DMS114 treated with DMSO at 0.1 percent for 48 hours (cell line): ENCODE measurements at regions not wholly inside any gene's neighbourhood (a gene's known extent, or its start where the extent isn't known, plus 50 kb on each side); places are given as distances from the start of the nearest gene placed in this dataset.

ENCODE experiments used
- DNase-seq: peaks from one replicate; lab custom pipeline; 2025; ENCODE audit not compliant: unreplicated experiment; lab: John Stamatoyannopoulos, UW

DNA sequence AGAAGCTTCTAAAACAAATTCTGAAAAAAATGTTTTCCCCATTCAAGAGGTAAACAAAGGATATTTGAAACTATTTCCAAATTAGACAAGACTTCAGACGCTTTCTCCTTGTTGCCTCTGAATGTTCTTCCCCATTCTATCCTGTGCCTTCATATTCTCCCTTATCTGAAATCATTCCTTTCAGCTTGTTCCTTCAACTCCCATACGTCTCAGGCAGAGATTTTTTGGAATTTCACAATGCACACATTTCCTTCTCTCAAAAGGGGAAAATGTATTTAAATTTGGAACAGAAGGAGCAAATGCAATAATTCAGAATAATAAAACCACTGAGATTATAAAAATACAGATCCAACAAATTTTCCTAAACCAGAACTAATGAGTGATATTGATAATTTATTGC is 198.7 kb upstream of the IVNS1ABP start:
- DNase-seq = no peak

DNA sequence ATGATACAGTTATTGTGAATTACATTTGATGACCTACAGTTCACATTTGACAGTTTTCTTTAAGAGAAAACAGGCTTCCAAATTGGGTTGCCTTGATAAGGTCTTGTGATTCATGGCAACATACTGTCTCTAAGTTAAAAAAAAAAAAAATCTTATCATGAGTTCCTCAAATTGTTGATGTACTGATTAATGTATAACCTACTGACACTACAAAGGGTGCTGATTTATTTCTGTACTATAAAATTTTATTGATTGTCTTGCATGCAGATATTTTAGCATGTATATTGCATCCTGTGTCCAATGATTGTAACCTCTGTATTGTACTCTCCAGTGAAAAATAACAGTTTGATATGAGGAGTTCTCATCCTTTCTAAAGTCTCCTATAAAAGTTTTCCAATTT is 197.3 kb upstream of the IVNS1ABP start:
- DNase-seq = no peak

GRCh38 chr1:185512442-185512841 is 195.4 kb upstream of the IVNS1ABP start:
- no peak for DNase-seq

DNA sequence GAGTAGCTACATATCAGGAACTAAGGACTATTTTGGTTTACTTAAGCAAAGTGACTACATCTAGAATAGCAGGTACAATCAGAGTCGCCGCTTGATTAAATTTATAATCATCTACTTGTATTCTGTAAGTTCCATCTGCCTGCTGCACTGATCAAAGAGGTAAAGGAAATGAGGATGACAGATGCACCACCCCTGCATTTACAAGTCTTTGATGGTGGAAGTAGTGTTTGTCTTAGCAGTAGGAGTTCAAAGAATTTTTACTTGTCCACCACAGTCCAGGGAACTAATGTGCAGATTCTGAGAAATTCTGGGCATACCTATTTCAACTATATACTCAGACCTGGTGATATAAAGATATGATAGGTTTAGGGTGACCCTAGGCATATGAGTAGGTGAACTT is 184.1 kb upstream of the IVNS1ABP start:
- no peak for DNase-seq

DNA sequence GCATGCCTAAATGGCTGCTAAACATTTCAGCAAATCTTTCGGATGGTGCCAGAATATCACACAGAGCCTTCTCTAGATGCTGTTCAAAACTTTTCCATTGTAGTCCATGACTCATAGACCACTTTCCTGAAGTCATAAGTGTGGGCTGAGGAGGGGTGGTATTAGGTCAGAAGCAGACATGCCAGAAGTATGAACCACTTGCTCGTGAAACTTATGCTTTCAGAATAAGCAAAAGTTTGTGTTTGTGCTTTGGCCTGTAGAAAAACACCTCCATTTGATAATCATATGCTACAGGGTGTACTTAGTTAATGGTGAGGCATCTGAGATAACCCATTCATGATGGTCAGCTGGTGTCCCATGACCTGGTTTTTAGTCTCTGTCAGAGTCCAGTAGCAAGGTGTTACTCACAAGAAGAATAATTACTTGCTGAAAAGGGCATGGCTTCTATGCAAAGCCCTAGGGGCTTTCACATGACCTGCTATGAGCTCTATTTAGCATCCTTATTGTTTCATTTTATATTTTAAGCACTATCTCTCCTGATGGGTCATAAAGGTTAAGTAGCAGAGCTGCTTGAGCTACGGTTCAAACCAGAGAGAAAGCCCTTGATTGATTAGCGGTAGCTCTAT is 183.1 kb upstream of the IVNS1ABP start:
- no peak for DNase-seq

DNA sequence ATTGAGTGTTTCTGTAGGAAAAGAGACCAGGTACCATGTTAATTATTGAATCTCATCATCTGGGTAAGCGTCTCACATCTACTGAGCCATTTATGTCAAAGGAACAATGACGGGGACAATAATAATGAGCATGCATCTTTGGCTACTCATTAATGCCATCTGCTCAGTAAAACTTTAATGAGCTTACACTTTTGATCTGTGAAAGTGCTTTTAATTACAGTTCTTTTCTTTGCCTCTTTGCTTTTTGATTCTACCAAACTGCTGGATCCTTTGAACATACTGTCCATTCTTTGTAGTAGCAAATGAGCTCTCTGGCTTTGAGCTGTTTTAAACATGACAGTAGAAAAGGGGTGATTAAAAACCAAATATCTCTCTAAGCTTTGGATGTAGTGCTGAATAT is 181.2 kb upstream of the IVNS1ABP start:
- no peak for DNase-seq

GRCh38 chr1:185497177-185497576 is 180.1 kb upstream of the IVNS1ABP start:
- no peak for DNase-seq

DNA sequence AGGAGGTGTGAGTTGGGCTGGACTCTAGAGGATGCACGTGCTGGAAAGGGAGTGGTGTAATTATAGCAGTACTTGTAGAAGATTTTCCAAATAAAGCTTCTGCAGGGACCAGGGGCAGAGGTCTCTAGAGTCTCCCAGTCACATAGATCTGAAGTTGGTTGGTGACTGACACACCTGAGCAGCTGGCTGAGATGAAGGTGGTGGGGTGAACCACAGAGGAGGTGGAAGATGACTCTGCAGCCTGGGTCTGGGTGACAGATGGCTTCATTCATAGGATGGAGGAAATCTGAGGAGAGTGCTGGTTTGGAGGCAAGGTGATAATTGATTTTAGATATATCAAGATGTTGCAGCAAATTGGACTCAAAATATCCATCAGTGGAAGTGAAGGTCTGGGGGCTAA is 178.9 kb upstream of the IVNS1ABP start:
- no peak for DNase-seq

DNA sequence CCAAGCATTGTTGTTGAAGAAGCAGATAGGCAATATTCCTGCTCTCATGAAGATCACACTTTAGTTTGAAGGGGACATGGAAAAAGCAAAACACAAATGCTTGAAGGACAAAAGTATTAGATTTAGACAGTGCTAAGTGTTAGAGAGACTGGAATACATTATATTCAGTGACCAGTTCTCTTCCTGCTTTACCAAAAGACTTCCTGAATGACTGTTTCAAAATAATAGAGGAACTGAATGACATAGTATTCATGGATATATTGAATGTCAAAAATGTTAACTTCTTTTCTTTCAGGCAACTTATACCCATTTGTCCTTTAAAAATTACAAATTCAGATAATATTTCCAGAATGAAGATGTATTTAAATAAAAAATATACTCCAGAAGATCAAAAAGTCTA is 178.0 kb upstream of the IVNS1ABP start:
- no peak for DNase-seq

- no peak for DNase-seq
Observed at GRCh38 chr1:185492089-185492825, 175.2 kb upstream of the IVNS1ABP start.

- no peak for DNase-seq
Observed at GRCh38 chr1:185491604-185492003, 174.6 kb upstream of the IVNS1ABP start.

DNA sequence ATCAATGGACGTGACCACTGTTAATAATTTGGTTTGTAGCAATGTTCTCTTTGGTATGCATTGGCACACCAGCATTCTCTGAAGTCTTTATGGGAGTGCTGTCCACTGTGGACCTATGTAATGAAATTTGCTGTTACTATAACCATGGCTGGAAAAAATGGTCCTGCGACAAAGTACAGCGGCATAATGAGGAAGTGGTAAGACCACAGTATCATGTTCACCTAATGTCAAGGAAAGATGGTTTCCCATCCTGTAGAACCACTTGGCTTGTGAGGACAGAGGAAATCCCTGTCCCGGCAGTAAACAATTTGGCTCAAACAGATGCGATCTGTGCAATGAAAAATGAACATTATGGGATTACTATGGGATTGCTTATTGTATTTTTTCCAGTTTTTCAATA is 173.9 kb upstream of the IVNS1ABP start:
- DNase-seq = no peak

DNA sequence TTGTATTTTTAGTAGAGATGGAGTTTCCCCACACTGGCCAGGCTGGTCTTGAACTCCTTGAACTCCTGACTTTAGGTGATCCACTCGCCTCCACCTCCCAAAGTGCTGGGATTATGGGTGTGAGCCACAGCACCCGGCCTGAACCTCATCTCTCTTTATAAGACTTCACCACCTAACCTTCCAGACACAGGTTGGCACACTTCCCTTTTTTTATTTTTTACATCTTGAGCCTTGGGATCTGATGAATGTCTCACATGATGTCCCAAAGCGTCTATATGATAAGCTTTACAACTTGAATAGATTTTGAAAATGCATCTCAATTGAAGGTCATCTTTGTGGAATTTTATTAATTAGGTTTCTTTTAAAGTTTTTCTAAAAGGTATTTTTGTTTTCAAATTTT is 172.4 kb upstream of the IVNS1ABP start:
- DNase-seq = no peak

DNA sequence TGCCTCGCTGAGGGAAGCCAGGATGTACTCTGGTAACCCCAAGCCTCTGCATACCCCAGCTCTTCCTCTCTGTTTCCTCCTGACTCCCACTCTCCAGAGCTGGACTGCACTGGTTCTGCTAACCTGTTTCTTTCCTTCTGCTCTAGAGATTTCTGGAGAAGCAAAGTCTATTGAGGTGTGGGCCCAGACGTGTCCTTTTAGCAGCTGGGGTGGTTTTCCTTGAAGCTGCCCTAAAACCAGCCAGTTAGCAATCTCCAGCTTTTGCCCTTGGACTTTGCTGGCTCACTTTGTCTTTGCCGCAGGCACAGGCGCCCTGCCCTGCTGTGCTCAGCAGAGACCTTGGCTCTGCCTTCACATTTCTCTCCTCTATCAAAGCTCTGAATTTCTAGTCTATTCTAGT is 171.8 kb upstream of the IVNS1ABP start:
- DNase-seq = no peak

DNA sequence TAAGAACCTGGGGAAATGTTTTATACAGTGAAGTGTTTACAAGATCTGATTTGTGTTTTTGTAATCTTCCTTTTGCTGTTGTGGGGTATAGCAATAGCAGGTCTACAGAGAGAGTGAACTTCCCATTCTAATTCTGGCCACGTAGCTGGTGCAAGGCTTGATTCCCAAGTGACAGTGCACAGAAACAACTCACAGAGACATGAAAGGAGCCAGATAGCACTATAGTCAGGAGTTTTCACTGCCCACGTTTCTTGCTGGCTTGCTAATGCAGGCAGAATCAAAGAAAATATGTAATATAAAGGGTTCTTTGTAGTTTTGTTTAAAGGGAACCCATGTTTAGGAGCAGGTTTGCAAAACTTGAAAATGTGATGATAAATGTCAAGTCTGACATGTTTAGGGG is 170.9 kb upstream of the IVNS1ABP start:
- no peak for DNase-seq

- DNase-seq = no peak
Observed at GRCh38 chr1:185487026-185487425, 170.0 kb upstream of the IVNS1ABP start.

GRCh38 chr1:185486346-185486745 is 169.3 kb upstream of the IVNS1ABP start:
- no peak for DNase-seq

DNA sequence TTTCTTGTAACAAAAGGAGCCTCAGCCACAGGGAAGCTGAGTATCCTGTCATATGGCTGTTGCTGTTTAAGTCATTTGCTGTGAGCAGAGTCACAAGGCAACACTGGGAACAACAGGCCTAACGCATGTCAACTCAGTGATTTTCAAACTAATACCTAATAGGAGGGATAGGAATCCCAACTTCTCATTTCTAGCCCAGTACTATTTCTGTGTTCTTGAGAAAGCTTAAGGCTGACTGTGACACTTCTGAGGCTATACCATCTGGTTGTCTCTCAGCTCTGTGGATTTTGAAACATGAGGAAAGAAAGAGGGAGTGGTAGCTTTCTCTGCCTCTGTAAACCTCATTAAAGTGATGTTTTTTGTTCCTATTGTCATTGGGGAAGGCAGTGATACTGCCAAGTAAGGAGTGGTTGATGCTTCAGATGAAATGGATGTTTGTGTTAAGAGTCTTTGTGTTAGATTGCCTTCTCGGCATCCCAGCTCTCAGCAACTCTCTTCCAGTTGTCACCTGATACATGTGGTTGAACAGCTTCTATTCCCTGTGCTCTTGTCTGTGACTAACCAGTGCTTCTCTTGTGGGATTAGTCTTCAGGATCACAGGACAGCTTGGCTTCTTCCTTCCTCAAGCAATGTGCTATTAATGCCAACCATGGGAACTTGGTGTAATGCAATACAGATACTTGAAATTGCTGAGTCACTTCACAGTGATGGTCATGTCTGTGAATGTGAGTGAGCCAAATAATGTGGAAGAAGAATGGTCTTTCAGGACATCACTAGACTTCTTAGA is 166.8 kb upstream of the IVNS1ABP start:
- DNase-seq = no peak

- no peak for DNase-seq
Observed at GRCh38 chr1:185483217-185483616, 166.2 kb upstream of the IVNS1ABP start.

GRCh38 chr1:185480545-185480944 is 163.5 kb upstream of the IVNS1ABP start:
- no peak for DNase-seq

- DNase-seq = no peak
Observed at GRCh38 chr1:185479796-185480195, 162.8 kb upstream of the IVNS1ABP start.

DNA sequence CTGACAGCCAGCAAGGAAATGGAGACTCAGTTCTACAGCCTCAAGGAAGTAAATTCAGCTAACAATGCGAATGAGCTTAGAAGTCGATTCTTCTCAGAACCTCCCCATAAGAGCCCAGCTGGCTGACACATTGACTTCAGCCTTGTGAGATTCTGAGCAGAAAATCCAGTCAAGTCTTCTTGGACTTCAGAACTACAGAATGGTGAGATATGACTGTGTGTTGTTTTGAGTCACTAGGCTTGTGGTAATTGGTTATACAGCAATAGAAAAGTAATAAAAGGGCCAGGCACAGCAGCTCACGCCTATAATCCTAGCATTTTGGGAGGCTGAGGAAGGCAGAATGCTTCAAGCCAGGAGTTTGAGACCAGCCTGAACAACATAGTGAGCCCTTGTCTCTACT is 161.8 kb upstream of the IVNS1ABP start:
- no peak for DNase-seq
